ENCODE measurements at regions not wholly inside any gene's neighbourhood (a gene's known extent, or its start where the extent isn't known, plus 50 kb on each side); places are given as distances from the start of the nearest gene placed in this dataset.

- TF ChIP-seq YY1 (IDR thresholded peaks at IDR 0.05; ENCODE audit: insufficient read depth, insufficient read length) (no peak), ZNF274 (IDR thresholded peaks at IDR 0.05; ENCODE audit: low read depth, low read length) (no peak)
Observed at GRCh38 chr13:26883613-26884257, 123.1 kb upstream of the GPR12 start.
